22Rv1 (cell line): ENCODE measurements at regions not wholly inside any gene's neighbourhood (a gene's known extent, or its start where the extent isn't known, plus 50 kb on each side); places are given as distances from the start of the nearest gene placed in this dataset.
"Not testable (repeated sequence)": the region's sequence is repeated elsewhere in the genome, so short reads cannot be mapped to it uniquely, and the experiment has no call there.

Experiments
- H3K27ac ChIP-seq: fragments of 450-650 bp; 2 replicates; pipeline ENCODE4 v1.5.1; 2017
- ZFX ChIP-seq: fragments of 450-650 bp; IDR thresholded peaks from 2 replicates; pipeline ENCODE4 v1.6.1; 2017; ENCODE audit warnings: antibody characterized with exemption, borderline replicate concordance
- TF ChIP-seq, protein P1 (sequence below): fragments of 450-650 bp; IDR thresholded peaks from 2 replicates; pipeline ENCODE4 v1.5.1; 2017; ENCODE audit warnings: mild to moderate bottlenecking

DNA sequence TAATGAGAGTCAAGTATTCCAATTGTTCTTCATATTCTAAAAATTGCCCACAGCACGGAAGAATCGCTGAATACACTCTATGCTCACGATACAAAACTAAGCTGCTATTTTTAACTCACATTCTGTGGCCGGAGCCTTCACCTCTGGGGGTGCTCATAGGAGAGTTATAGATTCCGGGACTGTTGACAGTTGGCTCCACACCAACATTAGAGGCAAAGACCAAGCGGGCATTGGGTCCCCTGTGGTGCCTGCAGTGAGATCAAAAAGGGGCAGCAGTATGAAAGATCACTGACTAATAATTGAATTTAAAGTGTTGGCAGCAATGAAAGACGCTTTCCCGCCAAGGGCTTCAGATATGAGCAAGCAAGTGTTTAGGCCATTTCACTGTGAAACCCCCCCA, 146.0 kb downstream of the TMEM144 start:
- no peak overlapping the region for H3K27ac ChIP-seq
- TF ChIP-seq, protein P1, sequence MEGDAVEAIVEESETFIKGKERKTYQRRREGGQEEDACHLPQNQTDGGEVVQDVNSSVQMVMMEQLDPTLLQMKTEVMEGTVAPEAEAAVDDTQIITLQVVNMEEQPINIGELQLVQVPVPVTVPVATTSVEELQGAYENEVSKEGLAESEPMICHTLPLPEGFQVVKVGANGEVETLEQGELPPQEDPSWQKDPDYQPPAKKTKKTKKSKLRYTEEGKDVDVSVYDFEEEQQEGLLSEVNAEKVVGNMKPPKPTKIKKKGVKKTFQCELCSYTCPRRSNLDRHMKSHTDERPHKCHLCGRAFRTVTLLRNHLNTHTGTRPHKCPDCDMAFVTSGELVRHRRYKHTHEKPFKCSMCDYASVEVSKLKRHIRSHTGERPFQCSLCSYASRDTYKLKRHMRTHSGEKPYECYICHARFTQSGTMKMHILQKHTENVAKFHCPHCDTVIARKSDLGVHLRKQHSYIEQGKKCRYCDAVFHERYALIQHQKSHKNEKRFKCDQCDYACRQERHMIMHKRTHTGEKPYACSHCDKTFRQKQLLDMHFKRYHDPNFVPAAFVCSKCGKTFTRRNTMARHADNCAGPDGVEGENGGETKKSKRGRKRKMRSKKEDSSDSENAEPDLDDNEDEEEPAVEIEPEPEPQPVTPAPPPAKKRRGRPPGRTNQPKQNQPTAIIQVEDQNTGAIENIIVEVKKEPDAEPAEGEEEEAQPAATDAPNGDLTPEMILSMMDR, result no peak
- TF ChIP-seq ZFX, result no peak

DNA sequence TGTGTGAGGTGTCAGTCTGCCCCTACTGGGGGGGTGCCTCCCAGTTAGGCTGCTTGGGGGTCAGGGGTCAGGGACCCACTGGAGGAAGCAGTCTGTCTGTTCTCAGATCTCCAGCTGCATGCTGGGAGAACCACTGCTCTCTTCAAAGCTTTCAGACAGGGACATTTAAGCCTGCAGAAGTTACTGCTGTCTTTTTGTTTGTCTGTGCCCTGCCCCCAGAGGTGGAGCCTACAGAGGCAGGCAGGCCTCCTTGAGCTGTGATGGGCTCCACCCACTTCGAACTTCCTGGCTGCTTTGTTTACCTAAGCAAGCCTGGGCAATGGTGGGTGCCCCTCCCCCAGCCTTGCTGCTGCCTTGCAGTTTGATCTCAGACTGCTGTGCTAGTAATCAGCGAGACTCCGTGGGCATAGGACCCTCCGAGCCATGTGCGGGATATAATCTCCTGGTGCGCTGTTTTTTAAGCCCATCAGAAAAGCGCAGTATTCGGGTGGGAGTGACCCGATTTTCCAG, 153.7 kb upstream of the RXFP1 start:
- not testable (repeated sequence) for H3K27ac ChIP-seq

DNA sequence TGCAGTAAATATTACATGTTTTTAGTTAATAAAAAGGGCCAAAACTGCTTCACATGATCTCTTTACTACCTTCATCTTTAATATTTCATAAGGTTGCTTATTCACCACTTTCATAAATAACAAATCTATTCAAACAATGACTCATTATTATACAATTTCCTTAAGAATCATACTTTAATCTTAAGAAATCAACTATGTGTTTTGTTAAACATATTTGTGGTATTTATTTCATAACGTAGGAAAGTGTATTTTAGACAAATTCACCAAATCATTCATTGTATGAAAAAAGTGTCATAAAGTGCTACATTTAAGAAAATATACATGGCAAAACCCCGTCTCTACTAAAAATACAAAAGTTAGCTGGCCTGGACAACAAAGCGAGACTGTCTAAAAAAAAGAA, 150.5 kb upstream of the RXFP1 start:
- TF ChIP-seq ZFX, result no peak
- no peak overlapping the region for H3K27ac ChIP-seq

DNA sequence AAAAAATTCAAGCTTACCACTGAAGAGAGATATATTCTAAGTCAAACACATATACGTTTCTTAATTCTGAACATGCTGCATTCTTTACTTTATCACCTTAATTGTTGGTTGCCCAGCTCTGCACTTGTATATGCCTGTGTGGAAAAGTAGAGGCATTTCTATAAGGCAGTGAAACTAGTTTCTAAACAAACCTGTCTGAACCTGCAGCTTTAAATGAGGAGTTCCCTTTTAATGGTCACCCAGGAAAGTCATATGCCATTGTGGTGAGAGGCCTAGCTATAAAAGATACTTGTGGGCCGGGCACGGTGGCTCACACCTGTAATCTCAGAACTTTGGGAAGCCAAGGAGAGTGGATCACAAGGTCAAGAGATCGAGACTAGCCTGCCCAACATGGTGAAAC, 147.4 kb upstream of the RXFP1 start:
- TF ChIP-seq, protein P1, result no peak
- no peak for TF ChIP-seq ZFX
- no peak overlapping the region for H3K27ac ChIP-seq

DNA sequence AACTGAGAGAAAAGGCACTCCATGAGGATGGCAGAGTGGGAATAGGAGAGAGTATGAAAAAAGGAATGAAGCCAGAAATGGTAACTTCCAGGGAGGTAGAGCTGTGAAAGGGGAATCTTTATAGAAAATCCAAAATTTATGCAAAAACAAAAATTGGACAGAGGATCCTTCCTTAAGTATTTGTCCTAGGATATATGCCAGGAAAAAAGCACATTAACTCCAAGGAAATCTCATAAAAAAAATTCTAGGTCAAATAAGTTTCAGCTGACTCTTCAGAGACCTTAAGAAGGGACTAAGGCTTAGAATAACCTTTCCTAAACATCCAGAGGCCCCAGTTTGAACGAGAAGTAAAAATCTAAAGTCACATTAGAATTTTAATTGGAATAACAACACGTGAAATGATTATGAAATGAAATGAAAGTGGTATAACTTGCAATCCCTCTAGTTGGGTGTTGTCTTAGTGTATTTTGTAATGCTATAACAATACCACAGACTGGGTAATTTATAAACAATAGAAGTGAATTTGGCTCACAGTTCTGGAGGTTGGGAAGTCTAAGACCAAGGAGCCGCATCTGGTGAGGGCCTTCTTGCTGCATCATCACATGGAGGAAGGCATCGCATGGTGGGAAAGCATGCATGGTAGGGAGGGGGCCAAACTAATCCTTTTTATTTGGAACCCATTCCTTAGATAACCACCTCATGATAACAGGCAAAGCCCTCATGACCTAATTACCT, 145.4 kb upstream of the RXFP1 start:
- no peak overlapping the region for H3K27ac ChIP-seq
- TF ChIP-seq ZFX, result no peak
- TF ChIP-seq, protein P1, result no peak

DNA sequence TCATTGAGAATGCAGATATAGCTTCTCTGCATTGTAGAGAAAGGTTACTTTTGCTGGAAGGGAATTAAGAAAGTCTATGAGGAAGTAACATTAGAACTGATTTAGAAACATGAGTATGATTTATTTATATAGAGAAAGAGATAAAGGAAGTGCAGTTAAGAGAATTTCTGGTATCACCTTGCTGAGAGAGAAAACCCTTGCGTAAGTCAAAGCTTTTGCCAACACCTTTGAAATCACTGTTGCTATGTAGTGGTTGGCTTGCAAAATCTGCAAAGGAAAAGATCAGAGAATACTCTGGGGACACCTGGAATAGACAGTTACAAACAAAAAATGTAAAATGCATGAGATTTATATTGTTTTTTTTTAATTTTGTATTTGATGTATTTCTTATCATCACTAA, 137.3 kb upstream of the RXFP1 start:
- no peak overlapping the region for H3K27ac ChIP-seq
- TF ChIP-seq ZFX, result no peak
- TF ChIP-seq, protein P1, result no peak

DNA sequence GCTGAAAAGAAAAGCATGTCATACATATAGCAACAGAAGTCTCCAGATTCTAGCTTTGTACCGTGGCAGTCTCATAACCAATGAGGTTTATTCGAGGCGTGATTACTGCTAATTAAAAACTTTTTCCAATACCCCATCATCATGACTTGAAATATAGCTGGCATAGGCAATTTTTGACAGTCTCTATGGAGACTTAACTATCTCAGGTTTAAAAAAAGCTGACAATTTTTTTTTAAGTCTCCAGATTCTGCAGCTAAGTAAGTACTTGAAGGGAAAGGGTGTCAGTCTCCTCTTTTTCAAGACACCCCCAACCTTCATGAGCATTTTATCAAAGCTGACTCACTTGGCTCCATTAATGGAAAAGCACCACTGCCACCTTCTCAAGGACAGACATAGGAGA, 126.3 kb upstream of the RXFP1 start:
- TF ChIP-seq ZFX, result no peak
- TF ChIP-seq, protein P1, result no peak
- no peak overlapping the region for H3K27ac ChIP-seq

DNA sequence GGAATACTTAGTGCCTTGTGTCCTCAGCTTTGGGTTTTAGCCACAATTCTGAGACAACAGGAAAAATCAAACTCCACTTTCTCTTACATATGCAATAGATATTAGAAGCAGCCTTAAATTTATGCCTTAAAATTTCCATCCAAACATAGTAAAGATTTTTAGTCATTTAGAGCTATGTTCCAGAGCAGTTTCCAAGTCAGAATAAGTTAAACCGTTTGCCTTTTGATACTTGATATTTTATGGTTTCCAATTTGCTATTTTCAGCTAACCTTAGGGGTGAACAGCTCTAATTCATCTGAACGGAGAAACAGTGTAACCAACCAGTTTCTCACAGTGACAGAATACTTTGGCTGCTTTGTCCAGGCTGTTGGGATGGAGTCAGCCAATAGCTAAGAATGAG, 125.8 kb upstream of the RXFP1 start:
- no peak for TF ChIP-seq ZFX
- TF ChIP-seq, protein P1, result no peak
- no peak overlapping the region for H3K27ac ChIP-seq
